K562 (cell line): ENCODE measurements at regions not wholly inside any gene's neighbourhood (a gene's known extent, or its start where the extent isn't known, plus 50 kb on each side); places are given as distances from the start of the nearest gene placed in this dataset.

Experiments
- ADNP ChIP-seq: fragments of 200-800 bp; sonication (Bioruptor generic); IDR thresholded peaks from 2 replicates; pipeline ENCODE4 v1.6.1; 2016; ENCODE audit warnings: missing genetic modification characterization, missing compliant biosample characterization
- BHLHE40 ChIP-seq: IDR thresholded peaks from 2 replicates; pipeline ENCODE4 v1.6.1; 2011; ENCODE audit warnings: low read length, improper control_type of control experiment
- BRCA1 ChIP-seq, 2 experiments: fragments of 450-650 bp in 1 of 2; sonication (generic) in 1 of 2; formaldehyde crosslinking in 1 of 2; IDR thresholded peaks; 2 replicates each; pipeline versions ENCODE4 v1.5.0 to v1.6.1; 2017 to 2020; ENCODE audit warnings: mild to moderate bottlenecking in 1 of 2, missing genetic modification reagents in 1 of 2
- HBP1 ChIP-seq: fragments of 450-650 bp; formaldehyde crosslinking; IDR thresholded peaks from 2 replicates; pipeline ENCODE4 v1.4.0; 2022; ENCODE audit warnings: missing genetic modification characterization
- HDGF ChIP-seq: fragments of 450-650 bp; IDR thresholded peaks from 2 replicates; pipeline ENCODE4 v1.6.1; 2016
- HOXB6 ChIP-seq: fragments of 250-450 bp; sonication (Bioruptor Pico); IDR thresholded peaks from 2 replicates; pipeline ENCODE4 v1.5.1; 2022; ENCODE audit warnings: mild to moderate bottlenecking, borderline replicate concordance
- KLF16 ChIP-seq: IDR thresholded peaks from 2 replicates; pipeline ENCODE4 v1.6.1; 2016; ENCODE audit warnings: antibody characterized with exemption
- MCM5 ChIP-seq: fragments of 450-650 bp; IDR thresholded peaks from 2 replicates; pipeline ENCODE4 v1.6.1; 2016; ENCODE audit warnings: low read depth
- POLR2A ChIP-seq: fragments of 450-650 bp; conservative IDR thresholded peaks from 2 replicates; pipeline ENCODE4 v1.6.1; 2016
- PRMT5 ChIP-seq: sonication (generic); formaldehyde crosslinking; IDR thresholded peaks from 2 replicates; pipeline ENCODE4 v1.5.0; 2020; ENCODE audit warnings: missing genetic modification reagents
- SIX5 ChIP-seq, 2 experiments: IDR thresholded peaks; 2 replicates each; pipeline ENCODE4 v1.6.1; 2011; ENCODE audit warnings: low read length in 2 of 2, borderline replicate concordance in 1 of 2, low read depth in 1 of 2, mild to moderate bottlenecking in 1 of 2, moderate library complexity in 1 of 2; ENCODE audit not compliant: insufficient read depth in 1 of 2
- SNIP1 ChIP-seq: fragments of 450-650 bp; IDR thresholded peaks from 2 replicates; pipeline ENCODE4 v1.7.1; 2017; ENCODE audit warnings: low read depth, mild to moderate bottlenecking
- TFAP4 ChIP-seq: sonication (generic); formaldehyde crosslinking; IDR thresholded peaks from 2 replicates; pipeline ENCODE4 v1.8.0; 2022; ENCODE audit warnings: missing genetic modification reagents, mild to moderate bottlenecking, moderate library complexity, borderline replicate concordance
- XRCC3 ChIP-seq: fragments of 450-650 bp; IDR thresholded peaks from 2 replicates; pipeline ENCODE4 v1.6.1; 2017; ENCODE audit warnings: mild to moderate bottlenecking, moderate library complexity
- XRCC4 ChIP-seq: IDR thresholded peaks from one replicate; pipeline ENCODE4 v1.6.1; 2011; ENCODE audit not compliant: insufficient read depth, insufficient read length; ENCODE audit errors: extremely low read depth
- ZNF224 ChIP-seq: sonication (generic); formaldehyde crosslinking; IDR thresholded peaks from 2 replicates; pipeline ENCODE4 v1.8.0; 2022; ENCODE audit warnings: mild to moderate bottlenecking, missing genetic modification reagents
- ZNF3 ChIP-seq: fragments of 250-450 bp; sonication (Bioruptor Pico); IDR thresholded peaks from 2 replicates; pipeline ENCODE4 v1.5.0; 2021; ENCODE audit warnings: mild to moderate bottlenecking, moderate library complexity
- ZNF384 ChIP-seq: IDR thresholded peaks from 2 replicates; pipeline ENCODE4 v1.6.1; 2012; ENCODE audit warnings: low read depth, low read length, improper control_type of control experiment
- ZNF57 ChIP-seq: fragments of 450-650 bp; formaldehyde crosslinking; IDR thresholded peaks from 2 replicates; pipeline ENCODE4 v1.4.0; 2020; ENCODE audit warnings: mild to moderate bottlenecking, moderate library complexity
- ZNF655 ChIP-seq: fragments of 250-450 bp; sonication (Bioruptor Pico); IDR thresholded peaks from 2 replicates; pipeline ENCODE4 v1.5.0; 2021
- ZNF778 ChIP-seq: fragments of 450-650 bp; formaldehyde crosslinking; IDR thresholded peaks from 2 replicates; pipeline ENCODE4 v1.4.0; 2020; ENCODE audit warnings: mild to moderate bottlenecking, moderate library complexity
- TF ChIP-seq, protein P1 (sequence below): sonication (generic); formaldehyde crosslinking; IDR thresholded peaks from 2 replicates; pipeline ENCODE4 v1.8.0; 2022; ENCODE audit warnings: mild to moderate bottlenecking, missing genetic modification reagents
- TF ChIP-seq, protein P2 (sequence below): fragments of 450-650 bp; conservative IDR thresholded peaks from 2 replicates; pipeline ENCODE4 v1.6.1; 2016; ENCODE audit warnings: missing genetic modification characterization, low read depth, mild to moderate bottlenecking, control low read depth, missing compliant biosample characterization

- peak; percentile 91 for TF ChIP-seq TFAP4 (CRISPR knock-in tag)
- no peak for TF ChIP-seq SIX5 (IDR thresholded peaks at IDR 0.05; ENCODE audit: borderline replicate concordance in 1 of 2, insufficient read depth in 1 of 2, low read depth in 1 of 2, low read length in 2 of 2)
- TF ChIP-seq, protein P1, sequence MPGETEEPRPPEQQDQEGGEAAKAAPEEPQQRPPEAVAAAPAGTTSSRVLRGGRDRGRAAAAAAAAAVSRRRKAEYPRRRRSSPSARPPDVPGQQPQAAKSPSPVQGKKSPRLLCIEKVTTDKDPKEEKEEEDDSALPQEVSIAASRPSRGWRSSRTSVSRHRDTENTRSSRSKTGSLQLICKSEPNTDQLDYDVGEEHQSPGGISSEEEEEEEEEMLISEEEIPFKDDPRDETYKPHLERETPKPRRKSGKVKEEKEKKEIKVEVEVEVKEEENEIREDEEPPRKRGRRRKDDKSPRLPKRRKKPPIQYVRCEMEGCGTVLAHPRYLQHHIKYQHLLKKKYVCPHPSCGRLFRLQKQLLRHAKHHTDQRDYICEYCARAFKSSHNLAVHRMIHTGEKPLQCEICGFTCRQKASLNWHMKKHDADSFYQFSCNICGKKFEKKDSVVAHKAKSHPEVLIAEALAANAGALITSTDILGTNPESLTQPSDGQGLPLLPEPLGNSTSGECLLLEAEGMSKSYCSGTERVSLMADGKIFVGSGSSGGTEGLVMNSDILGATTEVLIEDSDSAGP (CRISPR knock-in tag) = 0 out of 2 replicates have a peak, but pooled peaks have one; percentile 24
- no peak for TF ChIP-seq HOXB6 (CRISPR knock-in tag)
- no peak for TF ChIP-seq HDGF
- TF ChIP-seq ZNF57 = no peak
- no peak for TF ChIP-seq BRCA1 (IDR thresholded peaks at IDR 0.05)
- no peak for TF ChIP-seq BRCA1 (CRISPR knock-in tag; IDR thresholded peaks at IDR 0.05)
- TF ChIP-seq SNIP1 = no peak
- no peak for TF ChIP-seq KLF16
- peak; percentile 53; the same call in 1 of the 2 replicates for TF ChIP-seq BHLHE40
- TF ChIP-seq XRCC3 = no peak
- TF ChIP-seq ZNF224 (CRISPR knock-in tag) = no peak
- no peak for TF ChIP-seq XRCC4
- TF ChIP-seq ZNF778 = no peak
- TF ChIP-seq ZNF3 (CRISPR knock-in tag) = no peak
- TF ChIP-seq HBP1 (CRISPR knock-in tag) = no peak
- TF ChIP-seq, protein P2, sequence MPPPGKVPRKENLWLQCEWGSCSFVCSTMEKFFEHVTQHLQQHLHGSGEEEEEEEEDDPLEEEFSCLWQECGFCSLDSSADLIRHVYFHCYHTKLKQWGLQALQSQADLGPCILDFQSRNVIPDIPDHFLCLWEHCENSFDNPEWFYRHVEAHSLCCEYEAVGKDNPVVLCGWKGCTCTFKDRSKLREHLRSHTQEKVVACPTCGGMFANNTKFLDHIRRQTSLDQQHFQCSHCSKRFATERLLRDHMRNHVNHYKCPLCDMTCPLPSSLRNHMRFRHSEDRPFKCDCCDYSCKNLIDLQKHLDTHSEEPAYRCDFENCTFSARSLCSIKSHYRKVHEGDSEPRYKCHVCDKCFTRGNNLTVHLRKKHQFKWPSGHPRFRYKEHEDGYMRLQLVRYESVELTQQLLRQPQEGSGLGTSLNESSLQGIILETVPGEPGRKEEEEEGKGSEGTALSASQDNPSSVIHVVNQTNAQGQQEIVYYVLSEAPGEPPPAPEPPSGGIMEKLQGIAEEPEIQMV (tag) = no peak
- TF ChIP-seq POLR2A = peak; percentile 69
- TF ChIP-seq ADNP (tag) = no peak
- TF ChIP-seq ZNF384 = peak; percentile 72
- TF ChIP-seq ZNF655 = no peak
- TF ChIP-seq PRMT5 (CRISPR knock-in tag) = no peak
- no peak for TF ChIP-seq MCM5
These were observed 100.7 kb upstream of the SSBP2 start (continued) for GRCh38 chr5:81851481-81852178.
